Epithelial cell of esophagus (primary cell): ENCODE measurements at regions not wholly inside any gene's neighbourhood (a gene's known extent, or its start where the extent isn't known, plus 50 kb on each side); places are given as distances from the start of the nearest gene placed in this dataset.

Experiments used
- DNase-seq: peaks from one replicate; pipeline ENCODE4 v3.0.0; 2010; ENCODE audit warnings: low read depth
- H3K4me3 ChIP-seq: 2 replicates; pipeline ENCODE4 v1.5.1; 2011; ENCODE audit warnings: mild to moderate bottlenecking, low read length, control low read depth
- CTCF ChIP-seq: IDR thresholded peaks from 2 replicates; pipeline ENCODE4 v1.5.1; 2011; ENCODE audit warnings: low read depth, mild to moderate bottlenecking, low read length, control low read depth, inconsistent platforms; ENCODE audit not compliant: insufficient read depth; ENCODE audit errors: missing control alignments

GRCh38 chr1:56377431-56377830 is 201.9 kb downstream of the PLPP3 start:
- no peak for TF ChIP-seq CTCF
- DNase-seq = no peak
- H3K4me3 ChIP-seq = no peak overlapping the region

- no peak for TF ChIP-seq CTCF
- no peak overlapping the region for H3K4me3 ChIP-seq
- peak; percentile 38 for DNase-seq
Observed at GRCh38 chr1:56376188-56376984, 203.0 kb downstream of the PLPP3 start.

- DNase-seq = no peak
- H3K4me3 ChIP-seq = no peak overlapping the region
- TF ChIP-seq CTCF = no peak
Observed at GRCh38 chr1:56375326-56375804, 204.0 kb downstream of the PLPP3 start.

DNA sequence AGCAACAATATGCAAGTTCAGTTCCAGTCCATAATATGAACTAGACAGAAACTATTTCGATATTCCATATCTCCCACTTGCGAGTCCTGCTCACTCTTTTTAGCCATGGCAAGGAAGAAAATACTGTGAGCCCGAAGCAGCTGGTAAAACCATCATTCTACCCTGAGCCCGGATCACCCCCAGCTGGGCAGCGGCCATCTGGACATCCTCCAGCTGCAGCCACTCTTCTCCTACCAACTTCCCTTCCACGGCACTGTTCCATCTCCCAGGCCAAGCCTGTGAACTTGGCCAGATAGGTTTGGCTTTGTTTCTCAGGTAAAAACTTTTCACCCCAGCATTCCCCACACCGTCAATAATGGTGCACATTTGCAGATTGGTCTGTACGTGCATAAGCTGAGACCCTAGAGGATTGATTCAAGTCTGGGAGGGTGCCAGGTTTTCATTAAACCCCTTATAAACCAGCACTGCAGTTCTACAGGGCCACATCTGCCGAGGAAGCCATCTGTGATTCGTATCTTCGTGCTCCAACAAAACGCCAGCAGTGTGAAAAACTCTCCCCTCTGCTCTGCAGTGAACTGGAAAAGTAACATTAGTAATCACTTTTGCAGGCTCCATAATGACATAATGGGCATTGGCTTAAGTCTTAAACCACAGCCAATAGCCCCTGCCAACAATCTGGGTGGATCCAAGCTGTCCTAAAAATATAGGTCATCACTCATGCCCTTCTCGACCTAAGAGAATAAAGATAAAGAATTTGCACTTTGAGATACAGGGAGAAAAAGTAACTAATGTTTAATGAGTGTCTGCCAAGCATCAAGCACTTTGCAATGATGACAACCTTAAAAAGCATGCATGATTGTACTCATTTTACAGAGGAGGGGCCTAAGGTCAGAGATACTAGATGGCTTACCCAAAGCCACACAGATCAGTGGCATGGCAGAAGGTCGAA is 205.1 kb downstream of the PLPP3 start:
- no peak for TF ChIP-seq CTCF
- H3K4me3 ChIP-seq = no peak overlapping the region
- no peak for DNase-seq

GRCh38 chr1:56370513-56370912 is 208.8 kb downstream of the PLPP3 start:
- no peak for DNase-seq
- no peak for TF ChIP-seq CTCF

DNA sequence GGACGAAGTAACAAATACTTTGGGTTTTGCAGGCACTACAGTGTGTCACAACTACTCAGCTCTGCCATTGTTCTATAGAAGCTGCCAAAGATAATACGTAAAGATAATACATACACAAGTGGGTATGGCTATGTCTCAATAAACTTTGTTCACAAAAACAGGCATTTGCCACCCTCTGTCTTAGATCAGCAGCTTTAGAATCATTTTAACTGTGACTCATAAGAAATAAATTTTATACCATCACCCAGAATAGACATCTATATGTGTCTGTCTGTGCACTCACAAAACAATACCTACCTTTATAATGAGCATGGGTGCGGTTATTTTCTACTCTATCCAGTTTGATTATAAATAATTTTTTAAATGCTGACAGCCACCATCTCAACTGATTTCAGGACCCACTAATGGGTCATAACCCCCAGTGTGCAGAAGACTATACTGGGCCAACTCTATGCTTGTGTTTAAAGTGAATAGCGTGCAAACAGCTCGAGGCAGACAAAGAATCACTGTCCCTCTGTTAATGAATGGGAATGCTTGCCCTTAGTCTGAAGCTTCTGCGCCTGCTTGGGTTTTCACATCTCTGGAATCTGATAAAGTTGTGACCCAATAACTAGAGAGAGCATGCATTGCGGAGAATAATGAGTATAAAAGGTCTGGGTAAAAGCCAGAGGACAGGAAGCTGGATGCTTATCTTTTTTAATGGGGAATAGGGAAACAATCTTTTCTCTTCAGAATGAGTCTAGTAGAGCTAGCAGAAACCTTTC is 216.2 kb downstream of the PLPP3 start:
- DNase-seq = no peak
- TF ChIP-seq CTCF = no peak
- H3K4me3 ChIP-seq = no peak overlapping the region

More at GRCh38 chr1:56370513-56370912, 208.8 kb downstream of the PLPP3 start:
- H3K4me3 ChIP-seq = no peak overlapping the region
